GM18870 (cell line): ENCODE measurements at regions not wholly inside any gene's neighbourhood (a gene's known extent, or its start where the extent isn't known, plus 50 kb on each side); places are given as distances from the start of the nearest gene placed in this dataset.

Source experiments
- ATAC-seq: cut with Tn5 transposase; IDR thresholded peaks from one replicate; pipeline ENCODE4 v1.9.1; 2021; ENCODE audit warnings: moderate library complexity; ENCODE audit not compliant: unreplicated experiment

DNA sequence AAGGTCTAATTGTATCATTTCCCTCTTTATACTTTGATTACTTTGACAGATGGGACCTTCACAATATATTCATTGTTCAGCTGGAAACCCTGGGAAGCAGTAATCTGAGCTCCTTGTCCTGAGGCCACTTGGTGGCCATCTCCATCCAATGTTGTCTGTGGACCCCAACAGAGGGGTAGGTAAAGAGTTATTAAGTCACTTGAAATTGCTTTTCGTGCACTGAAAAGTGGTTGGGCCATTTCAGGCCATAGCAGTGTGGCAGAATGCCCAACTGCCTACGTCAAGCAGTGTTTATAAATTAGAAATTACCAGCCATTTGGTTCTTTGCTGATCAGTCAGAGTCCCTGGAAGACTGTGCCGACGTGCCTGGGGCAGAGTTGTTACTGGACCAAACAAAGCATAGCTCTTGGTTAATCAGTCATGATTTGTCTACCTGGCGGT is 308.3 kb upstream of the USP25 start:
- ATAC-seq = no peak

GRCh38 chr21:15421947-15422346 is 307.8 kb upstream of the USP25 start:
- no peak for ATAC-seq

DNA sequence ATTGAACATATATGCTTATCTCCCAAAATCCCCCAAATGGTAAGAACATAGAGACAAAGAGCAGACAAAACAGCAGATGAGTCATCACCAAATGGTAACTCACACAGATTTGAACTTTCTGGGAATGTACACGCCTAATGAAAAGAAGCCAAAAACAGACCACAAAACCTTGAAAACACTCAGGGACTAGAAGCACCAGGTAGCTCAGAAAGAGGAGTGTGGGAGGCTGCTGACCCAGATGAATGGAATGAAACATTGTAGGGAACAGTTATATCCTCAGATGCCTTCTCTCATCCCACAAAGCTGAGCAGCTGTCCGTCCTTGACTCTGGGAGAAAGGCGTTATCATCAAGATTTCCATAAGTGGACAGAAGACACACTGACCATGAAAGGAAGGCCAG is 307.0 kb upstream of the USP25 start:
- ATAC-seq = no peak

DNA sequence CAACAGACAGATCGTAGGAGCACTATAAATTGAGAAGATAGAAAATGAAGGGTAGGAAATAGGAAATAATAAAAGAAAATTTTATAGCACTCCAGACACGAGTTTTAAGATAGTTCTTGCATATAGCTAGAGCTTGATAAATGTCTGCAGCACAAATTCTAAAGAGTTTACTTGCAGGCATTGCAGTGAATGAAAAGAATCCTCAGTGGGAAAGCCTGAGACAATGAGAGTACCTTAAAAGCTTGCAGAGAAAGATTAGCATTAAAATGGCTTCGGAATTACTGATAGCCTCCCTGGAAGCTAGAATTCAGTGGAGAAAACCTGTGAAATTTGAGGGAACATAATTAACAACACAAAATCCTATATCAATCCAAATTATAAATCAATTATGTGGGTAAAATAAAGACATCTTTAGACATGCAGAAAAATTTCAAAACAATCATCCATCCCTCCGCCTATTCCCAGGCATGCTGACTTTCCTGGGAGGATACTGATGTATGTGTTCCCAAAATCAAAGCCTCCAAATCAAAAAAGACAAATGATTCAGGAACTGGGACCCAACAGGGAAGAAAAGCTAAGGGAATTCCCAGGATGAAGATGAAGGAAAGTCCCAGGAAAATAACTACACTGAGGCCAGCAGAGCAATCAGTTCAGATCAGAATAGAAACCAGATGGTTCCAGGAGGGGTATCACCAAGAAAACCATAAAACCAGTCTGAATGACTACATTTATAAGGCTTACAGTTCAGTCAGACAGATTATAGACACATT is 305.9 kb upstream of the USP25 start:
- ATAC-seq = no peak

DNA sequence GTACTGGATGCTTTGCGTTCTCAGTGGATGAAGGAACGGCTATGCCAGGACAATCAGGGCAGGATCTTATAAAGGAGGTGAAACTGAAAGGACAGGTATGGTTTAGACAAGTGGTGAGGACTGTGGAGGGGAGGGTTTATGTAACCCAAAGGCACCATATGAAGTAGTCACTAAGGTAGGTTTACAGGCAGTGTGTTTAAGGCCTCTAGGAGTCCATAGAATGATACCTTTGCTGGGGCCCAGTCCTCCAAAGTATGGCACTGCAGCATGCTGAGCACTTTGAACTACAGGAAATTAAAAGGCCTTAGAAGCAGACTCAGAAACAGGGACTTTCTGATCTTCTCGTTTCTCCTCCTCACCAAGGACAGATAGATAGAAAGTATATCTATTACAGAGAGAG is 304.7 kb upstream of the USP25 start:
- peak; percentile 46 for ATAC-seq

DNA sequence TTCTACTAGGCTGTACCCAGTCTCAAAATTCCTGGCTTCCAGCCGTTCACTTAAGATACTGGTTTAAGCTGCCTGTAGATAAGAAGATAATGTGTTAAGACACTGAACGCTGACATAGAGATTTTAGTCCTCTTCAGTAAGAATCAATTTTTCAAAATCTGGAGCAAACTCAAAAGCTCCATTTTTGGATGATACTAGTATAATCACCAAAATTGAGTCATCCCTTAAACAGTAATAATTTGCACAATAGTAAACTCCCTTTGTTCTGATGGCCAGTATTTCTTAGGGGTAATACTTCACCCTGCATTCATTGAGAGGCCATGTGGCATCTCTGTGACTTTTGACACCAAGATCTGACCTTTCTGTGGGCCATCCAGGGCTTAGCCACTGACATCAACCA is 299.8 kb upstream of the USP25 start:
- ATAC-seq = no peak

DNA sequence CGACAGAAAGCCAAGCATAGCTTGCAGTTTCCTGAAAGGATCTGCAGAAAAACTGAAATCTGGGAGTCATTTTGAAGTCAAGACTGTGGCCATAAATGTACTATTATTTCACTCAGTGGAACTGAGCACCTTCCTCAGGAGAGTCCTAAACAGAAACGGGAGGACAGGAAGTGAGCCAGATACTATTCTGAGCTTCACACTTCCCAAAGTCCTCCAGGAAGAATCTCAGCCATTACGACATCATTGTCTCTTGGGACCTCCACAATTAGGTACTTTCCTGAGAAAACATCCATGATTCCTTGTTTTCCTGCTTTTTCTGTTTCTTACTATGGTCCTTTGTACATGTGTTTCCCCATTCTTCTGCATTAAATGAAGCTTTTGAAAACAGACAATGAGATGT is 299.2 kb upstream of the USP25 start:
- ATAC-seq = no peak

DNA sequence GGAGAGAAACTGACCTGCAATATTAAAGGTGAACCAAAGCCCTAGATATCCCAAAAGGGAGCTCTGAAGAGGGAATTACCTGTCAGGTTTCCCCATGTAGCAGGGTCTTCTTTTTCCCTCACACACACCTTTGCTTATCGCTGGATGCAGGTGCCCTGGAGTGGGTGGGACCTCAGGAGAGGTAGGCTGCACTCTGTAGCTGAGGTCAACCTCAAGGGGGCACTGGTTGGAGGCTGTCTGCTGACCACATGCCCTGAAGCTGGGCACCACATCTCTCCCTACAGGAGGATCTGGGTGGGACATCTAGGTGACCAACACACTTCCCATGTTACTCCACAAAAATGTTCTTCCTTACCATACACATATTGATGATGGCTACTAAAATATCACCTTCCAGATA is 298.7 kb upstream of the USP25 start:
- no peak for ATAC-seq

DNA sequence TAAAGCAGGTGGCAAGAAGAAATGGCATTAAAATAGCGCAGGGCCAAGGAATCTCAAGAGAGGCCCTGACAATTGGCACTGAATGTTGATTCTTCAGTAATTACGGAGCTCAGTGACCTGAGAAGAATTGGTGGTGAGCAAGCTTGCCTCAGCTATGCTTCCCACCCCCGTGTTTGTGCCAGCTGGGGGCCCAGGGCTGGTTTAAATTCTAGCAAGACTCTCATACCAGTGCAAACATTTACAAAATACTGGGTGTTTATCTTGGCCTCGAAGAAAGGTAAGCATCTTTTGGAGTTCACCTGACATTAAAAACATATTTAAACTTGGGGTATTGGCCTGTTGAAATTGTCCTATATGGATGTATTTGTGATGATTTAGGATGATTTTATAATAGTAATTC is 296.7 kb upstream of the USP25 start:
- ATAC-seq = no peak

DNA sequence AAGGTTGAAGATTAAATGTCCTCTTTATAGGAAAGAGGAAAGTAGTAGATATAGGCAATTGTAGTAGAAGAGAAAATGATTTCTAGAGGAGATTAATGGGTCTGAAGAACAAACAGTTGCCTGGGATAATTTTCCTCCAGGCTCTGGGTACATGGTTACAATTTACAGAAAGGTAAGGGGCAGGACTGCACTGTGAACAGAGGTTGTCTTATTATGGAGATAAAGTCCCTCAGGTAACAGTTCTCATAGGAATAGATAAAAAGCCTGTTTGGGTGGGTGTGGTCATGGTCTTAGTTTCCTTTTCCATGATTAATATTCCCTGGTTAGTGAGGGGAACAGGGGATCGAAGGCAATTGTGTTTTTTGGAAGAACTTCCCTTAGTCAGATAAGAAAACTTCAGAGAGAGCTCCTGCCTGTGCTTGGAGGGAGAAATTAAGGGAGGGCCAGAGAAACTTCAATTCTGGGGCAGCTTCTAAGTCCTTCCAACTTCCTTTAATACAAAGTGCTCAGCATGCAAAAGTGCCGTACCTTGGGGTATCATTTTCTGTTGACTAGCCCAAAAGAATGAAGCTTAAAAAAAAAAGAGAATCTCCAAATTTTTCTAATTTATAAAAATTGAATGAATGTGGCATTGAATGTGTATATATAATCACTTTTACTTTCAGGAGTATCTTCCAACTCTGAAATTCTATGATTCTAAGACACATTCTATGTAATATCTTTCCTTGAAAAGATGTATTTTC is 295.4 kb upstream of the USP25 start:
- no peak for ATAC-seq

DNA sequence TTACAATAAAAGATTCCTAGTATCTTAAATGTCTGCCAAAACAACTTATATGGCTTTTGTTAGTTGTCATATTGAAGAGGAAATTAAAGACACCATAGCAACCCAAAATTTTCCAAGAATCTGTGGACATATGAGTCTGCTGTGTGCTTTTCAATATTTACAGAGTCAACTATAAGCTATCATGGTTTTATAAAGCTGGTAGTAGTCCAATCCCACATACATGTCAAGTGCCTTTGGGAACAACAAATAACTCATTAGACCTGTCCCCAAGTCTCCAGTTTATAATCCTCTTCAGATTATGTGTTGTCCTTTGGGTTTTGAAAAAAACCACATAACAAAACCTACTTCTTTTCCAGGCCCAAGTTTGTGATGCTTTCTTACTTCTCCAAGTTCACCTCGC is 293.8 kb upstream of the USP25 start:
- no peak for ATAC-seq

GRCh38 chr21:15437883-15438282 is 291.9 kb upstream of the USP25 start:
- peak; percentile 87 for ATAC-seq

DNA sequence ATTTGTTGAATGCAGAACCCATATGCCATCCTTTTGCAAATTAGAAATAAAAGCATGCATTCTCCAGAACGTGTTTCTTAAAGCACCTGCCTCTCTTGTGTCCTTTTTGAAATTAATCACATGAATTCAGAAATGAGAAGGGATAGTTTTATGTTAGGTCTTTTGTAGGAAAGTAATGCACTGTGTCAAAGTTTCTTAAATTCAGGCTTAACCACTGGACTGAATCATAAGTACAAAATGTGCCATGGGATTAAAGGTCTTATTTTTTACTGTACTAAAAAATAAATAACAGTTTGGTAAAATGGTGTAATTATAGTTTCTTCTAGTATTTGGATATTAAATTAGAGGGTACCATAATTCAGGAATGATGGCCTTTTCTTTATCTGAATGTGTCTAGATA is 290.1 kb upstream of the USP25 start:
- ATAC-seq = no peak

GRCh38 chr21:15441060-15441493 is 288.7 kb upstream of the USP25 start:
- ATAC-seq = no peak

DNA sequence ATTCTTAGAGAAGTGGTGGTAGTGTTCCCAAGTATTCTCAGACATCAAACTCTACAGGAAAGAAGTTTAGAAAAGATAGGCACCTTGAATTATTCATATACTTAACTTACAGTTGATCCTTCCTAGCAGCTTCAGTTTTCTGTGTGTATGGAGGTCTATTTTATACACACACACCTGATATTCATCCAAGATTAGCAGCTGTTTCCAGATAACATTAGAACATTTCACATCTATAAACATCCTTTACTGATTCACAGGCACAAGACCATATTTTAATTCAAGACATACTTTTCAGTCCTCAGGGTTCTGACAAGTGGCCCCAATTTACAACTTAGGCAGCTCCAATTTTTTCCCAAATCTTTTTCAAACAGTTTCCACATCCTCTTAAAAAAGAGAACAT is 287.8 kb upstream of the USP25 start:
- no peak for ATAC-seq

DNA sequence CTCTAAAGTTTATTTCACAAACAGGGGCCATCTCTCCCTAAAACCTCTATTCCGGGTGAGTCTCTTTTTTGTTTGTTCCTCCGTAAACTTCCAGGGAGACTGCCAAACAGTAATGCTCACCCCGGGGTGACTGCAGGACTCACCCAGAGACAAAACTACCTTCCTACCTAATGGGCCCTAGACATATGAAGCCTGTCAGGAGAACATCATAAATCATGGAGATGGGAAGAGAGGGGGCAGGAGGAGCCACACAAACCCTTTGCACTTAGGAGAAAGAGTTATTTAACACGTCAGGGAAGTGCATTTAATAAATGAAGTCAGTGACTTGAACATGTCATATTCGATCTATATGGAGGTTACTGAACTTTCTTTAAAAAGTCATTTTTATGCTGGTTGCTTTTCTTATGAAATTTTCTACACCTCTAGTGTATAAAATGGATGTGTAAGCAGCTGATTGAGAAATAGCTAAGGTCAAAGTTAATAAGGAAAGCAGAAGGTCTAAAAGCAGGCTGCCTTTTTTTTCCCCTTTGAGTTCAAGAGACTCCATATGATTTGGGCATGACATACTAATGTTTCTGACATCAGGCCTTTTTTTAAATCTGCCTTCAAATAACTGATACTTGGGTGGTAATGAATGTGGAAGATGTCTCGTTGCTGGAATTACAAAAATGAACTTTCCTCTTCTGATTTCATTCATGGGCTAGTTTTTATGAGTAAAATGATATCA is 286.9 kb upstream of the USP25 start:
- ATAC-seq = no peak

DNA sequence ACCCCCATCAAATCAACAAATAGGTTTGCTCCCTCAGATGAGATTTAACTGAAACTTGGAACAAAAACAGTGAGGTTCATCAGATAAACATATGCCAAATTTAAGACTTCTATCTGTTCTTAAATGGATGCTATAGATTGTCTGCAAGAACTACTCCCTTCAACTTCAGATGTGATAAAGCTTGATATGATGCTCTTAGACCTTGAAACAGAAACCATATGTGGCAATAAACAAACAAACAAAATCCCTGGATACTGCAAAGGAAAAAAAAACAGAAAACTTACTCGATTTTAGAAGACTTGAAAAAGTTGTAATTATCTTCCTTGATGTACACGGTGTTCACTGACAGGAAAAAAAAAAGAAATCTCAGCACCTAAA is 286.1 kb upstream of the USP25 start:
- no peak for ATAC-seq

DNA sequence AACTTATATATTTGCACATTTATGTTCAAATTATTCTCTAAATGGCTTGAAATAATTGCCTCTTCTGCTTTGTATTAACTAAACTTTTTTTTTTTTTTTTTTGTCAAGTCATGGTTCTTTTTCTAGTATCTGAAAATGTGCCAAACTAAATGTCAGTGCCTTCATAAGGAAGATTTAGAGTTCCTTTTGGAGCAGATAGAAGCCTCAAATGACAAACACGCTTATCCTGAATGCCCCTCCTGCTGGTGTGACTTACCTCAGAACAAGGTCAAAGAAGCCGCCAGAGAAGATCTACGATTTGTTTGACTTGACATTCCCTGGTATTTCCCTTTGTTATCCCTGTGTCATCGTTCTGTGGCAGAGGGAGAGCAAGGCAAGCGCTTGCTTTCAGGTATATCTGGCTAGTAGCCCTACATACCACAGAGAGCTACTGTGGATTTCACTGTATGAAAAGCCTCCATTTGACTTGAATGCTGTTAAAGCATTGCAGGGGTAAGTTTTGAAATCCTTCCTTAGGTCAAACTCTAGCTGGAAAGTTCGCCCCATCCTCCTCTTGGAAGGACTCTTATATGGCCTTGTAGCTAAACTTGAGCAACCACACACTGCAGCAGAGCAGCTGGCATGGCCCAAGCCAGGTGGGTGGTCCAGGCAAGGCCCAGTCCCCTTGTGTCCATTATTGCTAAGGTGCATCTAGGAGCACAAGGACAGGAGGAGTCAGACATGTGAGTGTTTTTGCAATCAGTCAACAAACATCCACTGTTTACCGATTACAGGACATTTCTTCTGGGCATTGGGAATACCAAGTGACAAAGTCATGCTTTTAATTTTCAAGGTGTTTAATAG is 285.4 kb upstream of the USP25 start:
- ATAC-seq = no peak

DNA sequence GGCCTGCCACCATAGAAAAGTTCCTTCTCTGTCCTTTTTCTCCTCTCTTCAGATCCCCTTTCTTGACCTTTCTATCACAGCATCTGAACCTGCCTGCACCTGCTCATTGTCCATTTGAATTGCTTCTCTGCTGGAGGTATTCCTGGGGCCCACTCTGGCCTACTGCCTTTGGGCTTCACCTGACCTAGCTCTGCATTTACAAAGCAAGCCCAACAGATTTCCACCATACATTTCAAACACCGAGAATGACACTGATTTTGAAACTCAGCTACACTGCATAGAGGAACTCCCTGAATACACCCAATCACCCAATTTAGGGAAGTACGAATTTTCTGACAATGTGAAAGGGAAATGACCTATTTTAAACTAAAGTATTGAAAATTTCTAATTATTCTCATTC is 284.5 kb upstream of the USP25 start:
- ATAC-seq = peak; percentile 85

DNA sequence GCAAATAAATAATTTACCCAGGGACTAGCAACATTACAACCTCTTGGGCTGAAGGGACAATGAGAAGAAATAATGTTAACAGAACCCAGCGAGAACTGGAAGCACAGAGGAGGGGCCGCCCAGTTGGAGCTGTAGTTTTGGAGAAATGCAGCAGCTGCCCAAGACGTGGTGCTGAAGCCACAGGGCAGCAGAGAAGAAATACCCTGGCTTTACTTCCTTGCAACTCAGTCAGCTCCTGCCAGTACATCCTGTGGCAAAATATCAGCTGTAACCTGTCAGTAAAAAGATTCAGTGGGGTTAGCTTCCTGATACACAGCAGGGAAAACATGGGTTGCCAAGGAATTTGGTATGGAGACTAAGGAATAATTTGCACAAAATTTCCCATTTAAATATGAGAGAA is 283.6 kb upstream of the USP25 start:
- ATAC-seq = no peak

- no peak for ATAC-seq
Measured at GRCh38 chr21:15449556-15449955, 280.2 kb upstream of the USP25 start.
